ENCODE measurements at regions not wholly inside any gene's neighbourhood (a gene's known extent, or its start where the extent isn't known, plus 50 kb on each side); places are given as distances from the start of the nearest gene placed in this dataset.

GRCh38 chr16:55007504-55007903 lies 76.8 kb downstream of the IRX5 start:
- H3K4me3 ChIP-seq, result no peak overlapping the region
- H3K36me3 ChIP-seq (ENCODE audit: insufficient read depth), result no peaks in the 10 kb centered on the region
- peaks cover 5% of the 10 kb centered on the region for H3K27me3 Mint-ChIP-seq (ENCODE audit: insufficient read depth, low read depth, poor library complexity)
- no peaks in the 10 kb centered on the region for H3K36me3 Mint-ChIP-seq (ENCODE audit: low read depth)
- DNase-seq (ENCODE audit: low spot score) (no peak), ATAC-seq (no peak)
- H3F3A ChIP-seq (replicated peaks; ENCODE audit: low read depth), result no peaks in the 10 kb centered on the region
- H2AFZ ChIP-seq, result no peak overlapping the region
- no peaks in the 10 kb centered on the region for H3K4me1 Mint-ChIP-seq
- H3K79me2 ChIP-seq (replicated peaks; ENCODE audit: insufficient read depth), result no peaks in the 10 kb centered on the region
- no peak overlapping the region for H3K27ac ChIP-seq (ENCODE audit: low read depth)
- H3K4me2 ChIP-seq, result no peak overlapping the region
- no peaks in the 10 kb centered on the region for H3K27me3 ChIP-seq (ENCODE audit: insufficient read depth)
- H4K20me1 ChIP-seq (replicated peaks; ENCODE audit: insufficient read depth), result no peaks in the 10 kb centered on the region
- no peaks in the 10 kb centered on the region for H3K4me1 ChIP-seq (ENCODE audit: insufficient read depth)
- H3K9me2 ChIP-seq (ENCODE audit: insufficient read depth), result no peaks in the 10 kb centered on the region
- no peak for TF ChIP-seq POLR2AphosphoS5 (IDR thresholded peaks at IDR 0.05; ENCODE audit: low read depth)
- no peak for TF ChIP-seq ZNF331 (CRISPR knock-in tag; IDR thresholded peaks at IDR 0.05; ENCODE audit: low read depth)
- no peak for TF ChIP-seq STAT1 (IDR thresholded peaks at IDR 0.05; ENCODE audit: unreplicated experiment)
- no peak for TF ChIP-seq ZNF114 (CRISPR knock-in tag; IDR thresholded peaks at IDR 0.05)
- no peak for TF ChIP-seq REST (IDR thresholded peaks at IDR 0.05; ENCODE audit: unreplicated experiment)
- no peak for TF ChIP-seq NANOG (IDR thresholded peaks at IDR 0.05; ENCODE audit: borderline replicate concordance)
- no peak for TF ChIP-seq EZH2 (IDR thresholded peaks at IDR 0.05; ENCODE audit: low read depth, unreplicated experiment)
- TF ChIP-seq CTCF (conservative IDR thresholded peaks at IDR 0.05; ENCODE audit: low read depth in 2 of 2), result no peak
- TF ChIP-seq CREB1 (CRISPR knock-in tag; IDR thresholded peaks at IDR 0.05; ENCODE audit: low read depth), result no peak
- no peaks in the 10 kb centered on the region; the same call in 2 of the 3 replicates for H3K9me3 Mint-ChIP-seq
- no peak overlapping the region for H3K4me3 Mint-ChIP-seq
- no peak overlapping the region for H3K27ac Mint-ChIP-seq

GRCh38 chr16:55008836-55009510 lies 78.3 kb downstream of the IRX5 start:
- Histone ChIP-seq H2AFZ (no peak overlapping the region), H3K79me2 (replicated peaks; ENCODE audit: insufficient read depth) (no peaks in the 10 kb centered on the region), H3K36me3 (ENCODE audit: insufficient read depth) (no peaks in the 10 kb centered on the region), H3K4me2 (no peak overlapping the region), H3K27me3 (ENCODE audit: insufficient read depth) (no peaks in the 10 kb centered on the region), H4K20me1 (replicated peaks; ENCODE audit: insufficient read depth) (no peaks in the 10 kb centered on the region), H3F3A (replicated peaks; ENCODE audit: low read depth) (no peaks in the 10 kb centered on the region), H3K4me1 (ENCODE audit: insufficient read depth) (no peaks in the 10 kb centered on the region), H3K27ac (ENCODE audit: low read depth) (no peak overlapping the region), H3K4me3 (no peak overlapping the region), H3K9me2 (ENCODE audit: insufficient read depth) (no peaks in the 10 kb centered on the region)
- no peak for ATAC-seq
- H3K4me3 Mint-ChIP-seq, result no peak overlapping the region
- no peak for TF ChIP-seq ETS1 (IDR thresholded peaks at IDR 0.05)
- TF ChIP-seq REST (IDR thresholded peaks at IDR 0.05; ENCODE audit: unreplicated experiment), result no peak
- no peak for TF ChIP-seq NANOG (IDR thresholded peaks at IDR 0.05; ENCODE audit: borderline replicate concordance)
- TF ChIP-seq JUNB (IDR thresholded peaks at IDR 0.05; ENCODE audit: unreplicated experiment), result no peak
- TF ChIP-seq POLR2AphosphoS5 (IDR thresholded peaks at IDR 0.05; ENCODE audit: low read depth), result no peak
- TF ChIP-seq ZNF114 (CRISPR knock-in tag; IDR thresholded peaks at IDR 0.05), result no peak
- H3K9me3 Mint-ChIP-seq, result no peaks in the 10 kb centered on the region; the same call in 2 of the 3 replicates
- no peaks in the 10 kb centered on the region for H3K4me1 Mint-ChIP-seq
- no peaks in the 10 kb centered on the region for H3K36me3 Mint-ChIP-seq (ENCODE audit: low read depth)
- no peak overlapping the region for H3K27ac Mint-ChIP-seq
- DNase-seq (ENCODE audit: low spot score), result no peak
- H3K27me3 Mint-ChIP-seq (ENCODE audit: insufficient read depth, low read depth, poor library complexity), result peaks cover 5% of the 10 kb centered on the region
